Trophoblast cell (in vitro differentiated cells and primary cell): ENCODE measurements at regions not wholly inside any gene's neighbourhood (a gene's known extent, or its start where the extent isn't known, plus 50 kb on each side); places are given as distances from the start of the nearest gene placed in this dataset.
"Not testable (repeated sequence)": the region's sequence is repeated elsewhere in the genome, so short reads cannot be mapped to it uniquely, and the experiment has no call there.

ENCODE experiments used
- DNase-seq, 2 donors: peaks; one replicate each; pipeline ENCODE4 v3.0.0-alpha.2; 2016
- H2AFZ ChIP-seq: 2 replicates; pipeline ENCODE4 v1.6.1; 2013; ENCODE audit warnings: low read length, moderate library complexity, mild to moderate bottlenecking; ENCODE audit not compliant: insufficient read depth, poor library complexity
- H2AK5ac ChIP-seq: 2 replicates; pipeline ENCODE4 v1.6.1; 2013; ENCODE audit warnings: mild to moderate bottlenecking, low read length
- H2BK120ac ChIP-seq: 2 replicates; pipeline ENCODE4 v1.6.1; 2013; ENCODE audit warnings: low read length, mild to moderate bottlenecking, moderate library complexity; ENCODE audit not compliant: insufficient read depth, poor library complexity
- H2BK12ac ChIP-seq: 2 replicates; pipeline ENCODE4 v1.6.1; 2013; ENCODE audit warnings: mild to moderate bottlenecking, low read length, moderate library complexity
- H2BK5ac ChIP-seq: 2 replicates; pipeline ENCODE4 v1.6.1; 2013; ENCODE audit warnings: low read length, low read depth, moderate library complexity, mild to moderate bottlenecking; ENCODE audit not compliant: poor library complexity
- H3K14ac ChIP-seq: 2 replicates; pipeline ENCODE4 v1.6.1; 2013; ENCODE audit warnings: mild to moderate bottlenecking, low read length
- H3K18ac ChIP-seq: 2 replicates; pipeline ENCODE4 v1.6.1; 2013; ENCODE audit warnings: mild to moderate bottlenecking, low read length
- H3K23ac ChIP-seq: 2 replicates; pipeline ENCODE4 v1.6.1; 2013; ENCODE audit warnings: low read length
- H3K27ac ChIP-seq: 2 replicates; pipeline ENCODE4 v1.5.1; 2013; ENCODE audit warnings: low read depth, mild to moderate bottlenecking, inconsistent platforms, low read length, moderate library complexity
- H3K27me3 ChIP-seq: 2 replicates; pipeline ENCODE4 v1.6.1; 2013; ENCODE audit warnings: inconsistent platforms, mild to moderate bottlenecking, low read length, moderate library complexity; ENCODE audit not compliant: insufficient read depth
- H3K36me3 ChIP-seq, 2 experiments: 1 replicate in 1 of 2; 2 replicates in 1 of 2; pipeline ENCODE4 v1.6.1; 2013; ENCODE audit warnings: low read length in 2 of 2, mild to moderate bottlenecking in 2 of 2, moderate library complexity in 1 of 2; ENCODE audit not compliant: insufficient read depth in 2 of 2, control insufficient read depth in 1 of 2
- H3K4ac ChIP-seq: 2 replicates; pipeline ENCODE4 v1.6.1; 2013; ENCODE audit warnings: low read depth, mild to moderate bottlenecking, low read length, moderate library complexity
- H3K4me1 ChIP-seq, 2 experiments: 1 replicate in 1 of 2; 2 replicates in 1 of 2; pipeline ENCODE4 v1.6.1; 2013; ENCODE audit warnings: low read length in 2 of 2, mild to moderate bottlenecking in 2 of 2, moderate library complexity in 1 of 2; ENCODE audit not compliant: insufficient read depth in 2 of 2, control insufficient read depth in 1 of 2
- H3K4me2 ChIP-seq: 2 replicates; pipeline ENCODE4 v1.6.1; 2013; ENCODE audit warnings: inconsistent platforms, mild to moderate bottlenecking, low read length, moderate library complexity
- H3K4me3 ChIP-seq: 2 replicates; pipeline ENCODE4 v1.5.1; 2013; ENCODE audit warnings: mild to moderate bottlenecking, low read depth, low read length, inconsistent platforms
- H3K79me1 ChIP-seq: one replicate; pipeline ENCODE4 v1.6.1; 2013; ENCODE audit warnings: low read length
- H3K79me2 ChIP-seq: 2 replicates; pipeline ENCODE4 v1.6.1; 2013; ENCODE audit warnings: low read length, mild to moderate bottlenecking; ENCODE audit not compliant: control insufficient read depth, insufficient read depth, poor library complexity
- H3K9ac ChIP-seq: 2 replicates; pipeline ENCODE4 v1.6.1; 2013; ENCODE audit warnings: mild to moderate bottlenecking, low read length
- H3K9me3 ChIP-seq: 2 replicates; pipeline ENCODE4 v1.6.1; 2013; ENCODE audit warnings: low read depth, mild to moderate bottlenecking, control low read depth, inconsistent platforms, low read length; ENCODE audit not compliant: insufficient read depth
- H4K12ac ChIP-seq: 2 replicates; pipeline ENCODE4 v1.6.1; 2013; ENCODE audit warnings: low read depth, mild to moderate bottlenecking, low read length, moderate library complexity
- H4K8ac ChIP-seq: 2 replicates; pipeline ENCODE4 v1.6.1; 2013; ENCODE audit warnings: low read depth, mild to moderate bottlenecking, low read length, moderate library complexity
- H4K91ac ChIP-seq: one replicate; pipeline ENCODE4 v1.6.1; 2013; ENCODE audit warnings: low read depth, mild to moderate bottlenecking, low read length, moderate library complexity
- WGBS: extraction: QIAGEN DNeasy Blood & Tissue Kit; methylation state at CpG from one replicate; pipeline ENCODE4 v1.1.7; 2013; ENCODE audit warnings: missing lambda C conversion rate; ENCODE audit not compliant: insufficient read length, insufficient coverage; ENCODE audit errors: extremely low coverage; 5-methylcytosine and 5-hydroxymethylcytosine counted together

- Histone ChIP-seq H3K27ac (no peak overlapping the region), H3K79me1 (no peaks in the 10 kb centered on the region), H3K9me3 (no peaks in the 10 kb centered on the region), H3K36me3 (no peaks in the 10 kb centered on the region), H3K4me2 (no peak overlapping the region), H2AK5ac (no peak overlapping the region), H2AFZ (no peak overlapping the region), H3K23ac (no peak overlapping the region), H3K4ac (no peak overlapping the region), H3K4me3 (no peak overlapping the region), H3K79me2 (no peaks in the 10 kb centered on the region), H3K4me1 (no peaks in the 10 kb centered on the region), H4K12ac (no peak overlapping the region), H3K18ac (no peak overlapping the region), H3K27me3 (no peaks in the 10 kb centered on the region), H4K8ac (no peak overlapping the region), H4K91ac (no peak overlapping the region), H3K9ac (no peak overlapping the region), H3K14ac (no peak overlapping the region), H2BK120ac (no peak overlapping the region), H2BK5ac (no peak overlapping the region), H2BK12ac (no peak overlapping the region)
- no CpG with 5 or more reads among the region's 3 CpGs for WGBS
- DNase-seq: no peak
Observed at GRCh38 chr3:187481426-187481825, 113.2 kb downstream of the RTP4 start.

- H3K4ac ChIP-seq, H2BK5ac ChIP-seq, DNase-seq, H3K4me3 ChIP-seq, H3K4me1 ChIP-seq, H3K23ac ChIP-seq, H3K79me2 ChIP-seq, H3K9ac ChIP-seq, H2AK5ac ChIP-seq, H3K18ac ChIP-seq, H3K9me3 ChIP-seq, H3K27me3 ChIP-seq, H2BK120ac ChIP-seq, H4K91ac ChIP-seq, H4K8ac ChIP-seq, H3K14ac ChIP-seq, H3K36me3 ChIP-seq, H4K12ac ChIP-seq, H2AFZ ChIP-seq, H3K4me2 ChIP-seq, H2BK12ac ChIP-seq, H3K79me1 ChIP-seq, H3K27ac ChIP-seq: not testable (repeated sequence)
Observed at GRCh38 chr3:187475613-187476012, 107.4 kb downstream of the RTP4 start.

GRCh38 chr3:187473778-187474406 is 105.7 kb downstream of the RTP4 start:
- Histone ChIP-seq H4K91ac (no peak overlapping the region), H3K14ac (no peak overlapping the region), H3K27me3 (no peaks in the 10 kb centered on the region), H3K79me1 (no peaks in the 10 kb centered on the region), H2AFZ (no peak overlapping the region), H3K4me2 (no peak overlapping the region), H3K79me2 (no peaks in the 10 kb centered on the region), H2AK5ac (no peak overlapping the region), H3K9me3 (peaks cover 3% of the 10 kb centered on the region), H2BK12ac (no peak overlapping the region), H2BK120ac (no peak overlapping the region), H4K12ac (no peak overlapping the region), H3K23ac (no peak overlapping the region), H2BK5ac (no peak overlapping the region), H3K36me3 (no peaks in the 10 kb centered on the region), H3K4me1 (no peaks in the 10 kb centered on the region), H3K18ac (no peak overlapping the region), H4K8ac (no peak overlapping the region), H3K9ac (no peak overlapping the region), H3K4me3 (no peak overlapping the region), H3K4ac (no peak overlapping the region), H3K27ac (no peak overlapping the region)
- no peak for DNase-seq
- WGBS: no CpG with 5 or more reads among the region's 1 CpG

GRCh38 chr3:187466306-187466705 is 98.1 kb downstream of the RTP4 start:
- H4K91ac ChIP-seq, H3K4me1 ChIP-seq, H2BK5ac ChIP-seq, H2AFZ ChIP-seq, H2BK120ac ChIP-seq, H3K4me3 ChIP-seq, H3K23ac ChIP-seq, DNase-seq, H3K27ac ChIP-seq, H3K79me1 ChIP-seq, H3K79me2 ChIP-seq, H4K8ac ChIP-seq, H2BK12ac ChIP-seq, H3K36me3 ChIP-seq, H2AK5ac ChIP-seq, H4K12ac ChIP-seq, H3K4ac ChIP-seq, H3K18ac ChIP-seq, H3K9ac ChIP-seq, H3K27me3 ChIP-seq, H3K14ac ChIP-seq, H3K9me3 ChIP-seq, H3K4me2 ChIP-seq: not testable (repeated sequence)
- no CpG with 5 or more reads among the region's 7 CpGs for WGBS
